IPS-15b (cell line): ENCODE measurements at regions not wholly inside any gene's neighbourhood (a gene's known extent, or its start where the extent isn't known, plus 50 kb on each side); places are given as distances from the start of the nearest gene placed in this dataset.

ENCODE experiments used
- H3K27me3 ChIP-seq: one replicate; pipeline ENCODE4 v1.6.1; 2013; ENCODE audit warnings: low read length; ENCODE audit not compliant: control insufficient read depth, insufficient read depth
- H3K36me3 ChIP-seq: one replicate; pipeline ENCODE4 v1.6.1; 2013; ENCODE audit warnings: low read length; ENCODE audit not compliant: control insufficient read depth, insufficient read depth
- H3K4me1 ChIP-seq: one replicate; pipeline ENCODE4 v1.6.1; 2013; ENCODE audit warnings: mild to moderate bottlenecking, low read length; ENCODE audit not compliant: control insufficient read depth, insufficient read depth
- H3K4me3 ChIP-seq: one replicate; pipeline ENCODE4 v1.5.1; 2013; ENCODE audit warnings: low read depth, low read length
- H3K9ac ChIP-seq: one replicate; pipeline ENCODE4 v1.6.1; 2013; ENCODE audit warnings: low read depth, mild to moderate bottlenecking, low read length
- H3K9me3 ChIP-seq: one replicate; pipeline ENCODE4 v1.6.1; 2013; ENCODE audit warnings: mild to moderate bottlenecking, low read length; ENCODE audit not compliant: control insufficient read depth, insufficient read depth

- no peaks in the 10 kb centered on the region for H3K27me3 ChIP-seq
- no peaks in the 10 kb centered on the region for H3K36me3 ChIP-seq
- no peak overlapping the region for H3K4me3 ChIP-seq
- no peak overlapping the region for H3K9ac ChIP-seq
- H3K9me3 ChIP-seq, result peaks cover 3% of the 10 kb centered on the region
- no peaks in the 10 kb centered on the region for H3K4me1 ChIP-seq
These were observed 1941.6 kb upstream of the PRR20A start for GRCh38 chr13:55199134-55199533.

- H3K27me3 ChIP-seq, result no peaks in the 10 kb centered on the region
- no peak overlapping the region for H3K4me3 ChIP-seq
- no peak overlapping the region for H3K9ac ChIP-seq
- no peaks in the 10 kb centered on the region for H3K36me3 ChIP-seq
- no peaks in the 10 kb centered on the region for H3K9me3 ChIP-seq
- peaks cover 3% of the 10 kb centered on the region for H3K4me1 ChIP-seq
These were observed 1925.8 kb upstream of the PRR20A start for GRCh38 chr13:55214841-55215345.

DNA sequence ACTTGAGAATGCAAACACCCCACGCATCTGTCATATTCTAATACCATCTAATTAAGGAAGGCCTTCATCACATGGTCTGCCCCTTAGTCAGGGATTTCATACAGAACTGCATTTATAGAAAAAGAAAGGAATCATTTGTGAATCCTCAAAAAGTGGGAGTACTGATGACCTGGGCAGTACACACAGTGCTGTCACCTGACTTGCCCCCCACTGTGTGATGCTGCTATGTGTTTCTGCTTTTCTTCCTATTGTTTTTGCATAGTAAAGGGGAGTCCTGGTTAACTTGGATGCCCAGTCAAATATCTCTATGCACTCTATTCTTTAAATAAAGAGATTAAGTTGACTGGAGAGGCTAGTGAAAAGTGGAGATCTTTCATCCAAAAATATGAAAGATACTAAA lies 1921.2 kb upstream of the PRR20A start:
- H3K4me3 ChIP-seq, result no peak overlapping the region
- H3K36me3 ChIP-seq, result no peaks in the 10 kb centered on the region
- H3K4me1 ChIP-seq, result peaks cover 3% of the 10 kb centered on the region
- H3K9me3 ChIP-seq, result no peaks in the 10 kb centered on the region
- H3K27me3 ChIP-seq, result no peaks in the 10 kb centered on the region
- no peak overlapping the region for H3K9ac ChIP-seq

GRCh38 chr13:55229906-55230569 lies 1910.7 kb upstream of the PRR20A start:
- Histone ChIP-seq H3K27me3 (no peaks in the 10 kb centered on the region), H3K4me3 (no peak overlapping the region), H3K4me1 (peaks cover 10% of the 10 kb centered on the region), H3K9me3 (no peaks in the 10 kb centered on the region), H3K9ac (no peak overlapping the region), H3K36me3 (no peaks in the 10 kb centered on the region)

DNA sequence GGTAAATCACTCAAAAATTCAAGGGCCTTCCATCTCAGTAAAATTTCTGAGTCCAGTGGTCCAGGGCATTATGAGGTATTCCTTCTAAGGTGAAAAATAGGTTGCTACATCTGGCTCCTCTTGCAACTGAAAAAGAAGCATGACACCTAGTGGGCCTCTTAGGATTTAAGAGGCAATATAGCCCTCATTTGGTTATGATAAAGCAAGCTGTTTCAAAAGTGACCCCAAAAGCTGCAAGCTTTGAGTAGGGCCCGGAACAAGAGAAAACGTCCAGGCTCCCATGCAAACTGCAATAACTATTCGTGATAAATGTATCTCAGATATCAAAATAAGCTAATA lies 1910.2 kb upstream of the PRR20A start:
- Histone ChIP-seq H3K4me1 (peaks cover 10% of the 10 kb centered on the region), H3K27me3 (no peaks in the 10 kb centered on the region), H3K4me3 (no peak overlapping the region)

GRCh38 chr13:55234311-55234710 lies 1906.4 kb upstream of the PRR20A start:
- Histone ChIP-seq H3K9ac (no peak overlapping the region), H3K27me3 (no peaks in the 10 kb centered on the region), H3K4me1 (peaks cover 10% of the 10 kb centered on the region), H3K9me3 (no peaks in the 10 kb centered on the region), H3K4me3 (no peak overlapping the region), H3K36me3 (no peaks in the 10 kb centered on the region)

More for the DNA sequence above, 1910.2 kb upstream of the PRR20A start:
- Histone ChIP-seq H3K9ac (no peak overlapping the region), H3K36me3 (no peaks in the 10 kb centered on the region), H3K9me3 (no peaks in the 10 kb centered on the region)

- Histone ChIP-seq H3K4me3 (no peak overlapping the region), H3K4me1 (peaks cover 6% of the 10 kb centered on the region), H3K27me3 (no peaks in the 10 kb centered on the region), H3K9me3 (no peaks in the 10 kb centered on the region), H3K36me3 (no peaks in the 10 kb centered on the region), H3K9ac (no peak overlapping the region)
These were observed 1895.6 kb upstream of the PRR20A start for GRCh38 chr13:55245005-55245644.

DNA sequence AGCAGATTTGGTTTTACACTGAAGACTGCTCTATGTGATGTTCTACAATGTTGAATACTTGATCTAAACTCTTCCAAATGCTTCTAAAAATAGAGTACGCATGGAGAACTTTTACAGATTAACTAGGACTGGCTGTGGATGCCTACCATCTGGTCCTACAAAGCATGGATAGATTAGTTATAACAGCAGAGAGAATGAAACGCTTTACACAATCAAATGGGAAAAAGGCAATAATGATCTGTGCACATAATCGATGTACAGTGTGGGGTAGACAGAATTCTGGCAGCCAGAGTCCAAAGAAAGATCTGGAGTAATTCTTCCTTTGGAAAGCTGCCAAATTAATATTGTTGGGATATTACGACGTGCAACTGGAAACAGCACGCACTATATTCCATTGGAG lies 1885.5 kb upstream of the PRR20A start:
- Histone ChIP-seq H3K9ac (no peak overlapping the region), H3K27me3 (no peaks in the 10 kb centered on the region), H3K4me1 (no peaks in the 10 kb centered on the region), H3K4me3 (no peak overlapping the region), H3K36me3 (no peaks in the 10 kb centered on the region), H3K9me3 (no peaks in the 10 kb centered on the region)

- no peak overlapping the region for H3K9ac ChIP-seq
- H3K27me3 ChIP-seq, result no peaks in the 10 kb centered on the region
- no peaks in the 10 kb centered on the region for H3K9me3 ChIP-seq
- H3K36me3 ChIP-seq, result no peaks in the 10 kb centered on the region
- H3K4me3 ChIP-seq, result no peak overlapping the region
- H3K4me1 ChIP-seq, result peaks cover 9% of the 10 kb centered on the region
These were observed 1877.7 kb upstream of the PRR20A start for GRCh38 chr13:55263045-55263444.

- no peak overlapping the region for H3K4me3 ChIP-seq
- no peak overlapping the region for H3K9ac ChIP-seq
- no peaks in the 10 kb centered on the region for H3K27me3 ChIP-seq
- H3K36me3 ChIP-seq, result no peaks in the 10 kb centered on the region
- H3K9me3 ChIP-seq, result no peaks in the 10 kb centered on the region
- H3K4me1 ChIP-seq, result peaks cover 9% of the 10 kb centered on the region
These were observed 1874.1 kb upstream of the PRR20A start for GRCh38 chr13:55266644-55267043.

- no peaks in the 10 kb centered on the region for H3K9me3 ChIP-seq
- no peaks in the 10 kb centered on the region for H3K4me1 ChIP-seq
- H3K4me3 ChIP-seq, result no peak overlapping the region
- H3K27me3 ChIP-seq, result no peaks in the 10 kb centered on the region
- H3K9ac ChIP-seq, result no peak overlapping the region
- no peaks in the 10 kb centered on the region for H3K36me3 ChIP-seq
These were observed 1842.5 kb upstream of the PRR20A start for GRCh38 chr13:55298201-55298600.

DNA sequence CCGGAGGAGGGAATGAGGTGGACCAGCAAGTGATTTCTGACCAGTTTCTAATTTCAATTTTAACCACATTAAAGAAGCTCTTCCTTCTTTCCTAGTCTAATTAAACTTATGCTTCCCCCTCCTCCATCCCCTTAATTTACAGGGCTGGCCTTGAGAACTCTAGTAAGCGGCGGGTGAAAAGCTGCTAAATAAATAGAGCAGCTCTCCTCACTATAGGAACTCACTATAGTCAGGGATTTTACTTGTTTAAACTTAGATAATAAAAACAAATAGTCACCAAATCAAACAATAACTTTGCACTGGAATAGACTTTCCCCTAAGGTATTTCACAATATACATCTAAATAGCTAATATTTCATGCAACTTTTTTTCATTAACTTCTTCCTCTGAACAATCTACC lies 1838.2 kb upstream of the PRR20A start:
- H3K4me1 ChIP-seq, result no peaks in the 10 kb centered on the region
- H3K4me3 ChIP-seq, result no peak overlapping the region
- no peaks in the 10 kb centered on the region for H3K9me3 ChIP-seq
- no peak overlapping the region for H3K9ac ChIP-seq
- H3K36me3 ChIP-seq, result no peaks in the 10 kb centered on the region
- no peaks in the 10 kb centered on the region for H3K27me3 ChIP-seq
